IPS-18a (cell line): ENCODE measurements at regions not wholly inside any gene's neighbourhood (a gene's known extent, or its start where the extent isn't known, plus 50 kb on each side); places are given as distances from the start of the nearest gene placed in this dataset.
"Not testable (repeated sequence)": the region's sequence is repeated elsewhere in the genome, so short reads cannot be mapped to it uniquely, and the experiment has no call there.

ENCODE experiments used
- H3K27ac ChIP-seq: one replicate; pipeline ENCODE4 v1.5.1; 2013; ENCODE audit warnings: low read length
- H3K27me3 ChIP-seq: one replicate; pipeline ENCODE4 v1.6.1; 2013; ENCODE audit warnings: mild to moderate bottlenecking, low read length; ENCODE audit not compliant: control insufficient read depth, insufficient read depth
- H3K36me3 ChIP-seq: one replicate; pipeline ENCODE4 v1.6.1; 2013; ENCODE audit warnings: low read depth, low read length; ENCODE audit not compliant: control insufficient read depth
- H3K4me1 ChIP-seq: one replicate; pipeline ENCODE4 v1.6.1; 2013; ENCODE audit warnings: low read depth, low read length; ENCODE audit not compliant: control insufficient read depth
- H3K4me3 ChIP-seq: one replicate; pipeline ENCODE4 v1.5.1; 2013; ENCODE audit warnings: low read length
- H3K9ac ChIP-seq: one replicate; pipeline ENCODE4 v1.6.1; 2013; ENCODE audit warnings: mild to moderate bottlenecking, low read length, moderate library complexity
- H3K9me3 ChIP-seq: one replicate; pipeline ENCODE4 v1.6.1; 2013; ENCODE audit warnings: low read depth, low read length; ENCODE audit not compliant: control insufficient read depth

GRCh38 chr4:81668328-81668727 is 196.6 kb upstream of the RASGEF1B start:
- not testable (repeated sequence) for H3K36me3 ChIP-seq, H3K27ac ChIP-seq, H3K9ac ChIP-seq, H3K9me3 ChIP-seq, H3K4me1 ChIP-seq, H3K27me3 ChIP-seq, H3K4me3 ChIP-seq

GRCh38 chr4:81667539-81667938 is 195.8 kb upstream of the RASGEF1B start:
- Histone ChIP-seq H3K4me1 (no peaks in the 10 kb centered on the region), H3K4me3 (no peak overlapping the region), H3K9ac (no peak overlapping the region), H3K36me3 (no peaks in the 10 kb centered on the region), H3K27ac (no peak overlapping the region), H3K27me3 (no peaks in the 10 kb centered on the region), H3K9me3 (no peaks in the 10 kb centered on the region)

- Histone ChIP-seq H3K4me1 (no peaks in the 10 kb centered on the region), H3K9ac (no peak overlapping the region)
Observed at GRCh38 chr4:81666491-81666890, 194.8 kb upstream of the RASGEF1B start.

GRCh38 chr4:81665649-81666048 is 193.9 kb upstream of the RASGEF1B start:
- Histone ChIP-seq H3K9ac (no peak overlapping the region), H3K27me3 (no peaks in the 10 kb centered on the region), H3K36me3 (no peaks in the 10 kb centered on the region), H3K4me3 (no peak overlapping the region), H3K27ac (no peak overlapping the region), H3K9me3 (no peaks in the 10 kb centered on the region), H3K4me1 (no peaks in the 10 kb centered on the region)

More at GRCh38 chr4:81666491-81666890, 194.8 kb upstream of the RASGEF1B start:
- Histone ChIP-seq H3K27ac (no peak overlapping the region), H3K4me3 (no peak overlapping the region), H3K9me3 (no peaks in the 10 kb centered on the region), H3K27me3 (no peaks in the 10 kb centered on the region), H3K36me3 (no peaks in the 10 kb centered on the region)

GRCh38 chr4:81665045-81665444 is 193.3 kb upstream of the RASGEF1B start:
- Histone ChIP-seq H3K9ac (no peak overlapping the region), H3K4me3 (no peak overlapping the region), H3K9me3 (no peaks in the 10 kb centered on the region), H3K27me3 (no peaks in the 10 kb centered on the region), H3K4me1 (no peaks in the 10 kb centered on the region), H3K36me3 (no peaks in the 10 kb centered on the region), H3K27ac (no peak overlapping the region)

- Histone ChIP-seq H3K4me1 (no peaks in the 10 kb centered on the region), H3K9ac (no peak overlapping the region), H3K27me3 (no peaks in the 10 kb centered on the region), H3K36me3 (no peaks in the 10 kb centered on the region), H3K27ac (no peak overlapping the region), H3K9me3 (no peaks in the 10 kb centered on the region), H3K4me3 (no peak overlapping the region)
Observed at GRCh38 chr4:81664079-81664478, 192.4 kb upstream of the RASGEF1B start.

GRCh38 chr4:81663368-81663767 is 191.7 kb upstream of the RASGEF1B start:
- Histone ChIP-seq H3K27ac (no peak overlapping the region), H3K4me1 (no peaks in the 10 kb centered on the region), H3K9me3 (no peaks in the 10 kb centered on the region), H3K36me3 (no peaks in the 10 kb centered on the region), H3K4me3 (no peak overlapping the region), H3K27me3 (no peaks in the 10 kb centered on the region), H3K9ac (no peak overlapping the region)

GRCh38 chr4:81659051-81659450 is 187.3 kb upstream of the RASGEF1B start:
- H3K4me1 ChIP-seq = no peaks in the 10 kb centered on the region
- no peaks in the 10 kb centered on the region for H3K9me3 ChIP-seq
- H3K9ac ChIP-seq = no peak overlapping the region
- H3K36me3 ChIP-seq = no peaks in the 10 kb centered on the region
- H3K27ac ChIP-seq = no peak overlapping the region
- H3K4me3 ChIP-seq = no peak overlapping the region
- H3K27me3 ChIP-seq = no peaks in the 10 kb centered on the region

GRCh38 chr4:81652069-81652478 is 180.4 kb upstream of the RASGEF1B start:
- H3K4me3 ChIP-seq = no peak overlapping the region
- no peak overlapping the region for H3K27ac ChIP-seq
- H3K4me1 ChIP-seq = peaks cover 20% of the 10 kb centered on the region
- H3K9me3 ChIP-seq = no peaks in the 10 kb centered on the region
- peaks cover 25% of the 10 kb centered on the region for H3K27me3 ChIP-seq
- H3K9ac ChIP-seq = no peak overlapping the region
- no peaks in the 10 kb centered on the region for H3K36me3 ChIP-seq

GRCh38 chr4:81651243-81651899 is 179.7 kb upstream of the RASGEF1B start:
- no peaks in the 10 kb centered on the region for H3K36me3 ChIP-seq
- H3K4me3 ChIP-seq = no peak overlapping the region
- H3K9me3 ChIP-seq = no peaks in the 10 kb centered on the region
- H3K4me1 ChIP-seq = peaks cover 26% of the 10 kb centered on the region
- no peak overlapping the region for H3K9ac ChIP-seq
- no peak overlapping the region for H3K27ac ChIP-seq
- H3K27me3 ChIP-seq = peaks cover 32% of the 10 kb centered on the region

GRCh38 chr4:81650606-81651242 is 179.0 kb upstream of the RASGEF1B start:
- H3K36me3 ChIP-seq = no peaks in the 10 kb centered on the region
- no peaks in the 10 kb centered on the region for H3K9me3 ChIP-seq
- no peak overlapping the region for H3K27ac ChIP-seq
- H3K4me1 ChIP-seq = peaks cover 26% of the 10 kb centered on the region
- H3K4me3 ChIP-seq = no peak overlapping the region
- H3K9ac ChIP-seq = no peak overlapping the region
- peaks cover 38% of the 10 kb centered on the region for H3K27me3 ChIP-seq
